K562 (cell line): ENCODE measurements at regions not wholly inside any gene's neighbourhood (a gene's known extent, or its start where the extent isn't known, plus 50 kb on each side); places are given as distances from the start of the nearest gene placed in this dataset.

Source experiments
- ATAC-seq: fragments of 200-7000 bp; cut with Tn5 transposase; 3 replicates; pipeline ENCODE4 v1.9.1; 2020; ENCODE audit warnings: moderate library complexity
- BruUV-seq: library from RNA; stranded (reverse); fragments of 400-500 nt; replicated peaks from 2 replicates; lab custom pipeline; 2021; lab: Mats Ljungman, UMichigan
- CTCF ChIA-PET: fragments of 300-600 bp; formaldehyde crosslinking; extraction: SDS; loops from one replicate; lab custom pipeline; 2021; ENCODE audit warnings: low intra/inter-chr PET ratio; lab: Yijun Ruan, JAX
- POLR2A ChIA-PET: fragments of 300-600, 350-650 bp; sonication (Branson Sonifier 250); formaldehyde crosslinking; extraction: SDS; loops from one replicate; lab custom pipeline; 2021; ENCODE audit warnings: antibody characterized with exemption, inconsistent platforms; lab: Yijun Ruan, JAX
- DNase-seq, 4 experiments: peaks; one replicate each; pipeline versions ENCODE4 v3.0.0 to v3.0.0-alpha.2; 2011 to 2018; ENCODE audit warnings: low spot score in 3 of 4, mixed read lengths in 3 of 4; ENCODE audit errors: extremely low read depth in 1 of 4
- FAIRE-seq: peaks from 2 replicates; lab custom pipeline; 2011; peaks lifted over from hg19 to GRCh38; lab: Jason Lieb, UNC
- H2AFZ ChIP-seq: 2 replicates; pipeline ENCODE4 v1.6.0; 2011; ENCODE audit warnings: low read depth, low read length, control low read depth, inconsistent platforms
- H3K27ac ChIP-seq: fragments of 200-600 bp; 3 replicates; pipeline ENCODE4 v1.8.0; 2011; ENCODE audit warnings: low read depth, mild to moderate bottlenecking, control low read depth, inconsistent platforms, low read length, moderate library complexity, mixed read lengths; ENCODE audit errors: extremely low read depth
- H3K27me3 ChIP-seq, 2 experiments: fragments of 300-600 bp in 1 of 2; 2 replicates in 1 of 2; 3 replicates in 1 of 2; pipeline versions ENCODE4 v1.6.0 to v1.8.0; 2011; ENCODE audit warnings: inconsistent platforms in 2 of 2, low read length in 2 of 2, mild to moderate bottlenecking in 1 of 2, mixed read lengths in 1 of 2, moderate library complexity in 1 of 2; ENCODE audit not compliant: control insufficient read depth in 2 of 2, insufficient read depth in 2 of 2
- H3K36me3 ChIP-seq: fragments of 300-600 bp; 3 replicates; pipeline ENCODE4 v1.8.0; 2011; ENCODE audit warnings: mild to moderate bottlenecking, low read length, inconsistent platforms; ENCODE audit not compliant: control insufficient read depth, insufficient read depth
- H3K4me1 ChIP-seq, 2 experiments: fragments of 200-600 bp in 1 of 2; replicated peaks in 1 of 2; 2 replicates in 1 of 2; 3 replicates in 1 of 2; pipeline versions ENCODE4 v1.5.1 to v1.8.0; 2011; ENCODE audit warnings: inconsistent platforms in 2 of 2, low read length in 2 of 2, mild to moderate bottlenecking in 1 of 2, mixed read lengths in 1 of 2, moderate library complexity in 1 of 2; ENCODE audit not compliant: control insufficient read depth in 2 of 2, insufficient read depth in 2 of 2
- H3K4me2 ChIP-seq: 2 replicates; pipeline ENCODE4 v1.6.1; 2011; ENCODE audit warnings: low read length, control low read depth, inconsistent platforms, mixed read lengths; ENCODE audit not compliant: insufficient read depth
- H3K4me3 ChIP-seq: fragments of 200-600 bp; sonication (generic), shearing (Covaris generic); 2 replicates; pipeline ENCODE4 v1.5.1; 2016; ENCODE audit warnings: control low read depth, inconsistent platforms
- H3K79me2 ChIP-seq: fragments of 200-600 bp; 3 replicates; pipeline ENCODE4 v1.8.0; 2011; ENCODE audit warnings: low read length, inconsistent platforms; ENCODE audit not compliant: control insufficient read depth, insufficient read depth
- H3K9ac ChIP-seq, 2 experiments: 2 replicates each; pipeline versions ENCODE4 v1.6.0 to v1.6.1; 2011; ENCODE audit warnings: low read depth in 2 of 2, low read length in 2 of 2, control low read depth in 1 of 2, inconsistent platforms in 1 of 2, mild to moderate bottlenecking in 1 of 2, mixed read lengths in 1 of 2; ENCODE audit not compliant: insufficient read depth in 1 of 2
- H3K9me1 ChIP-seq: one replicate; pipeline ENCODE4 v1.6.0; 2011; ENCODE audit warnings: inconsistent platforms, mild to moderate bottlenecking, low read length, moderate library complexity; ENCODE audit not compliant: control insufficient read depth, insufficient read depth
- H3K9me3 ChIP-seq: replicated peaks from 2 replicates; pipeline ENCODE4 v1.5.1; 2011; ENCODE audit warnings: low read depth, low read length, inconsistent platforms; ENCODE audit not compliant: control insufficient read depth, insufficient read depth
- H4K20me1 ChIP-seq: replicated peaks from 2 replicates; pipeline ENCODE4 v1.6.1; 2011; ENCODE audit warnings: low read length, inconsistent platforms, mixed read lengths; ENCODE audit not compliant: control insufficient read depth, insufficient read depth
- ARHGAP35 ChIP-seq: fragments of 450-650 bp; IDR thresholded peaks from 2 replicates; pipeline ENCODE4 v1.6.1; 2018; ENCODE audit not compliant: partially characterized antibody
- HNRNPUL1 ChIP-seq: fragments of 200-400 bp; formaldehyde crosslinking; IDR thresholded peaks from 2 replicates; pipeline ENCODE4 v1.6.1; 2017; ENCODE audit warnings: low read length
- IFI16 ChIP-seq: fragments of 250-450 bp; sonication (Bioruptor Pico); IDR thresholded peaks from 2 replicates; pipeline ENCODE4 v2.1.2; 2022; ENCODE audit warnings: mild to moderate bottlenecking, inconsistent platforms
- MIER1 ChIP-seq: fragments of 450-650 bp; IDR thresholded peaks from 2 replicates; pipeline ENCODE4 v1.6.1; 2016; ENCODE audit warnings: antibody characterized with exemption, mild to moderate bottlenecking, low read depth
- SNIP1 ChIP-seq: fragments of 450-650 bp; IDR thresholded peaks from 2 replicates; pipeline ENCODE4 v1.7.1; 2017; ENCODE audit warnings: low read depth, mild to moderate bottlenecking
- TAF7 ChIP-seq: fragments of 450-650 bp; IDR thresholded peaks from 2 replicates; pipeline ENCODE4 v1.6.1; 2016; ENCODE audit warnings: missing genetic modification characterization, missing compliant biosample characterization
- TFAM ChIP-seq: fragments of 250-450 bp; sonication (Bioruptor Pico); conservative IDR thresholded peaks from 2 replicates; pipeline ENCODE4 v1.5.0; 2021; ENCODE audit warnings: mild to moderate bottlenecking, moderate library complexity
- ZNF280B ChIP-seq: fragments of 250-450 bp; sonication (Bioruptor Pico); IDR thresholded peaks from 2 replicates; pipeline ENCODE4 v1.5.1; 2021; ENCODE audit warnings: mild to moderate bottlenecking
- ZNF764 ChIP-seq: fragments of 250-450 bp; sonication (Bioruptor Pico); IDR thresholded peaks from 2 replicates; pipeline ENCODE4 v1.4.0; 2020; ENCODE audit warnings: low read depth, mild to moderate bottlenecking, moderate library complexity
- WGBS: fragments of 100-300 bp; shearing (Covaris generic); methylation state at CpG from one replicate; pipeline ENCODE4 v1.1.6; 2016; ENCODE audit warnings: low coverage, mixed read lengths; ENCODE audit not compliant: insufficient coverage; ENCODE audit errors: missing lambda C conversion rate; 5-methylcytosine and 5-hydroxymethylcytosine counted together
- in situ Hi-C: fragments of 300-500 bp; cut with MboI; formaldehyde crosslinking; loops from 4 replicates; pipeline ENCODE4 v1.15.0; 2018; ENCODE audit warnings: inconsistent platforms, mixed read lengths
- intact Hi-C: fragments of 100-400 bp; cut with micrococcal nuclease; formaldehyde crosslinking; loops from 2 replicates; pipeline ENCODE4 v1.14.2; 2022
- TF ChIP-seq, protein P1 (sequence below): fragments of 250-450 bp; sonication (Bioruptor Pico); IDR thresholded peaks from 2 replicates; pipeline ENCODE4 v1.9.0; 2021; ENCODE audit warnings: mild to moderate bottlenecking, inconsistent platforms
- TF ChIP-seq, protein P2 (sequence below): sonication (generic); formaldehyde crosslinking; IDR thresholded peaks from 2 replicates; pipeline ENCODE4 v1.8.0; 2023; ENCODE audit warnings: missing genetic modification reagents, mild to moderate bottlenecking, borderline replicate concordance

GRCh38 chr2:160905862-160906261 lies 254.4 kb upstream of the TANK start (continued):
- TF ChIP-seq, protein P1, sequence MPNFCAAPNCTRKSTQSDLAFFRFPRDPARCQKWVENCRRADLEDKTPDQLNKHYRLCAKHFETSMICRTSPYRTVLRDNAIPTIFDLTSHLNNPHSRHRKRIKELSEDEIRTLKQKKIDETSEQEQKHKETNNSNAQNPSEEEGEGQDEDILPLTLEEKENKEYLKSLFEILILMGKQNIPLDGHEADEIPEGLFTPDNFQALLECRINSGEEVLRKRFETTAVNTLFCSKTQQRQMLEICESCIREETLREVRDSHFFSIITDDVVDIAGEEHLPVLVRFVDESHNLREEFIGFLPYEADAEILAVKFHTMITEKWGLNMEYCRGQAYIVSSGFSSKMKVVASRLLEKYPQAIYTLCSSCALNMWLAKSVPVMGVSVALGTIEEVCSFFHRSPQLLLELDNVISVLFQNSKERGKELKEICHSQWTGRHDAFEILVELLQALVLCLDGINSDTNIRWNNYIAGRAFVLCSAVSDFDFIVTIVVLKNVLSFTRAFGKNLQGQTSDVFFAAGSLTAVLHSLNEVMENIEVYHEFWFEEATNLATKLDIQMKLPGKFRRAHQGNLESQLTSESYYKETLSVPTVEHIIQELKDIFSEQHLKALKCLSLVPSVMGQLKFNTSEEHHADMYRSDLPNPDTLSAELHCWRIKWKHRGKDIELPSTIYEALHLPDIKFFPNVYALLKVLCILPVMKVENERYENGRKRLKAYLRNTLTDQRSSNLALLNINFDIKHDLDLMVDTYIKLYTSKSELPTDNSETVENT: no peak
- TF ChIP-seq MIER1: no peak
- no peak for TF ChIP-seq IFI16 (CRISPR knock-in tag)
- no peak for TF ChIP-seq SNIP1
- no peak for TF ChIP-seq ZNF764 (CRISPR knock-in tag)
- no peak for TF ChIP-seq TAF7
- TF ChIP-seq HNRNPUL1: no peak
- no peak for TF ChIP-seq ARHGAP35
- TF ChIP-seq, all 486 proteins: peak for 0

DNA sequence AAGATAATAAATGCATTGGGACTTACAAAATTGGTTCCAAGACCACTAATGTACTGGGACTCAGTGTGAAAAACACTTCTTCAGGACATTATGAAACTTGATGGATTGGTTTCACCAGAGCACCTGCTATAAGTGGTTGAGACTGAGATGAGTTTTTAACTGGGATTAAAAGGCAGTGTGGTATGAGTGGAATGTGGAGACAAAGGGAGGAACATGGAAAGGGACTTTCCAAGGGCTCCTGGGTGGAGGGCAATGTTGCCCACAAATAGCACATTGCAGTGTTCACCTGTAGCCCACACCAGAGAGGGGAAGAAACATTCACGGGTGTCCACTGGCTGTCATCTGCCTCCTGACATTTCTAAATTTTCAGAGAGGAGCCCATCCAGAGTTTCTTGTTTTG lies 253.3 kb upstream of the TANK start:
- FAIRE-seq: no peak
- intact Hi-C loops: no loop called here
- ATAC-seq: no peak
- Histone ChIP-seq H3K27me3 (no peaks in the 10 kb centered on the region), H4K20me1 (no peaks in the 10 kb centered on the region), H3K4me1 (no peaks in the 10 kb centered on the region), H3K4me3 (no peak overlapping the region), H2AFZ (no peak overlapping the region), H3K9me3 (no peaks in the 10 kb centered on the region; the same call in none of the 2 replicates), H3K79me2 (no peaks in the 10 kb centered on the region), H3K9me1 (no peaks in the 10 kb centered on the region), H3K4me2 (no peak overlapping the region), H3K36me3 (no peaks in the 10 kb centered on the region), H3K9ac (no peak overlapping the region), H3K27ac (no peak overlapping the region)
- POLR2A ChIA-PET: no interaction called here
- in situ Hi-C loops: no loop called here
- 0% methylated on average over 1 of the region's 1 CpG for WGBS
- no peak for DNase-seq
- CTCF ChIA-PET: no interaction called here
- TF ChIP-seq, protein P2, sequence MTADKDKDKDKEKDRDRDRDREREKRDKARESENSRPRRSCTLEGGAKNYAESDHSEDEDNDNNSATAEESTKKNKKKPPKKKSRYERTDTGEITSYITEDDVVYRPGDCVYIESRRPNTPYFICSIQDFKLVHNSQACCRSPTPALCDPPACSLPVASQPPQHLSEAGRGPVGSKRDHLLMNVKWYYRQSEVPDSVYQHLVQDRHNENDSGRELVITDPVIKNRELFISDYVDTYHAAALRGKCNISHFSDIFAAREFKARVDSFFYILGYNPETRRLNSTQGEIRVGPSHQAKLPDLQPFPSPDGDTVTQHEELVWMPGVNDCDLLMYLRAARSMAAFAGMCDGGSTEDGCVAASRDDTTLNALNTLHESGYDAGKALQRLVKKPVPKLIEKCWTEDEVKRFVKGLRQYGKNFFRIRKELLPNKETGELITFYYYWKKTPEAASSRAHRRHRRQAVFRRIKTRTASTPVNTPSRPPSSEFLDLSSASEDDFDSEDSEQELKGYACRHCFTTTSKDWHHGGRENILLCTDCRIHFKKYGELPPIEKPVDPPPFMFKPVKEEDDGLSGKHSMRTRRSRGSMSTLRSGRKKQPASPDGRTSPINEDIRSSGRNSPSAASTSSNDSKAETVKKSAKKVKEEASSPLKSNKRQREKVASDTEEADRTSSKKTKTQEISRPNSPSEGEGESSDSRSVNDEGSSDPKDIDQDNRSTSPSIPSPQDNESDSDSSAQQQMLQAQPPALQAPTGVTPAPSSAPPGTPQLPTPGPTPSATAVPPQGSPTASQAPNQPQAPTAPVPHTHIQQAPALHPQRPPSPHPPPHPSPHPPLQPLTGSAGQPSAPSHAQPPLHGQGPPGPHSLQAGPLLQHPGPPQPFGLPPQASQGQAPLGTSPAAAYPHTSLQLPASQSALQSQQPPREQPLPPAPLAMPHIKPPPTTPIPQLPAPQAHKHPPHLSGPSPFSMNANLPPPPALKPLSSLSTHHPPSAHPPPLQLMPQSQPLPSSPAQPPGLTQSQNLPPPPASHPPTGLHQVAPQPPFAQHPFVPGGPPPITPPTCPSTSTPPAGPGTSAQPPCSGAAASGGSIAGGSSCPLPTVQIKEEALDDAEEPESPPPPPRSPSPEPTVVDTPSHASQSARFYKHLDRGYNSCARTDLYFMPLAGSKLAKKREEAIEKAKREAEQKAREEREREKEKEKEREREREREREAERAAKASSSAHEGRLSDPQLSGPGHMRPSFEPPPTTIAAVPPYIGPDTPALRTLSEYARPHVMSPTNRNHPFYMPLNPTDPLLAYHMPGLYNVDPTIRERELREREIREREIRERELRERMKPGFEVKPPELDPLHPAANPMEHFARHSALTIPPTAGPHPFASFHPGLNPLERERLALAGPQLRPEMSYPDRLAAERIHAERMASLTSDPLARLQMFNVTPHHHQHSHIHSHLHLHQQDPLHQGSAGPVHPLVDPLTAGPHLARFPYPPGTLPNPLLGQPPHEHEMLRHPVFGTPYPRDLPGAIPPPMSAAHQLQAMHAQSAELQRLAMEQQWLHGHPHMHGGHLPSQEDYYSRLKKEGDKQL (CRISPR knock-in tag): no peak
- TF ChIP-seq ZNF280B (CRISPR knock-in tag): no peak
- TF ChIP-seq TFAM: no peak
- BruUV-seq: no TSS peak
